AG04450 (cell line): ENCODE measurements at regions not wholly inside any gene's neighbourhood (a gene's known extent, or its start where the extent isn't known, plus 50 kb on each side); places are given as distances from the start of the nearest gene placed in this dataset.

Experiments
- CTCF ChIA-PET: fragments of 300-600, 350-600 bp; formaldehyde crosslinking; extraction: SDS; loops from one replicate; lab custom pipeline; 2022; ENCODE audit warnings: antibody characterized with exemption, inconsistent platforms; lab: Charles Lee
- POLR2A ChIA-PET: fragments of 350-600 bp; formaldehyde crosslinking; extraction: SDS; loops from one replicate; lab custom pipeline; 2021; ENCODE audit warnings: antibody characterized with exemption, inconsistent platforms; lab: Yijun Ruan, JAX
- DNase-seq: peaks from one replicate; pipeline ENCODE4 v3.0.0-alpha.2; 2011; ENCODE audit warnings: low read depth, low spot score
- H3K27ac ChIP-seq: one replicate; pipeline ENCODE4 v1.5.1; 2012; ENCODE audit warnings: low read depth, low read length, control low read depth
- H3K27me3 ChIP-seq: one replicate; pipeline ENCODE4 v1.6.0; 2012; ENCODE audit warnings: low read length; ENCODE audit not compliant: control insufficient read depth, insufficient read depth
- H3K4me3 ChIP-seq: 2 replicates; pipeline ENCODE4 v1.5.1; 2011; ENCODE audit warnings: mild to moderate bottlenecking, low read depth, low read length, control low read depth
- H3K9me3 ChIP-seq: 2 replicates; pipeline ENCODE4 v1.5.1; 2012; ENCODE audit warnings: low read length; ENCODE audit not compliant: control insufficient read depth, insufficient read depth
- CTCF ChIP-seq: IDR thresholded peaks from 2 replicates; pipeline ENCODE4 v1.5.1; 2011; ENCODE audit warnings: low read depth, low read length, control low read depth, inconsistent platforms

- POLR2A ChIA-PET: no interaction called here
- CTCF ChIA-PET: no interaction called here
- no peak for TF ChIP-seq CTCF
- Histone ChIP-seq H3K9me3 (no peaks in the 10 kb centered on the region), H3K27me3 (no peaks in the 10 kb centered on the region), H3K4me3 (no peak overlapping the region), H3K27ac (no peak overlapping the region)
- DNase-seq: no peak
Observed at GRCh38 chr20:50396623-50397022, 113.6 kb upstream of the PTPN1 start.

GRCh38 chr20:50397058-50397457 lies 113.1 kb upstream of the PTPN1 start:
- no peak overlapping the region for H3K4me3 ChIP-seq
- DNase-seq: no peak
- no peak for TF ChIP-seq CTCF
- H3K27ac ChIP-seq: no peak overlapping the region
- H3K27me3 ChIP-seq: no peaks in the 10 kb centered on the region
- ChIA-PET POLR2A (no interaction called here), CTCF (no interaction called here)
- H3K9me3 ChIP-seq: no peaks in the 10 kb centered on the region

- Histone ChIP-seq H3K4me3 (no peak overlapping the region), H3K27ac (no peak overlapping the region), H3K9me3 (no peaks in the 10 kb centered on the region), H3K27me3 (no peaks in the 10 kb centered on the region)
- ChIA-PET CTCF (no interaction called here), POLR2A (interaction anchor here (0.7 kb wide), 1 partner anchor 348 kb away, joined by 3 read pairs; no protein-coding TSS in a partner anchor)
- TF ChIP-seq CTCF: no peak
- DNase-seq: no peak
Observed at GRCh38 chr20:50398064-50398463, 112.1 kb upstream of the PTPN1 start.

GRCh38 chr20:50398471-50398820 lies 111.7 kb upstream of the PTPN1 start:
- Histone ChIP-seq H3K9me3 (no peaks in the 10 kb centered on the region), H3K27ac (no peak overlapping the region), H3K27me3 (no peaks in the 10 kb centered on the region), H3K4me3 (no peak overlapping the region)
- CTCF ChIA-PET: no interaction called here
- TF ChIP-seq CTCF: no peak
- POLR2A ChIA-PET: no interaction called here
- DNase-seq: no peak

- no peaks in the 10 kb centered on the region for H3K27me3 ChIP-seq
- no peaks in the 10 kb centered on the region for H3K9me3 ChIP-seq
- ChIA-PET CTCF (interaction anchor here (0.6 kb wide), 1 partner anchor 183 kb away, joined by 4 read pairs; no protein-coding TSS in a partner anchor), POLR2A (interaction anchor here (0.6 kb wide), 1 partner anchor 345 kb away, joined by 4 read pairs; no protein-coding TSS in a partner anchor)
- no peak for TF ChIP-seq CTCF
- no peak for DNase-seq
- H3K4me3 ChIP-seq: no peak overlapping the region
- H3K27ac ChIP-seq: no peak overlapping the region
Observed at GRCh38 chr20:50398821-50399554, 111.2 kb upstream of the PTPN1 start.
